NCI-H748 treated with DMSO at 0.1 percent for 48 hours (cell line): ENCODE measurements at regions not wholly inside any gene's neighbourhood (a gene's known extent, or its start where the extent isn't known, plus 50 kb on each side); places are given as distances from the start of the nearest gene placed in this dataset.
"Not testable (repeated sequence)": the region's sequence is repeated elsewhere in the genome, so short reads cannot be mapped to it uniquely, and the experiment has no call there.

Source experiments
- DNase-seq: peaks from one replicate; lab custom pipeline; 2025; lab: John Stamatoyannopoulos, UW

DNA sequence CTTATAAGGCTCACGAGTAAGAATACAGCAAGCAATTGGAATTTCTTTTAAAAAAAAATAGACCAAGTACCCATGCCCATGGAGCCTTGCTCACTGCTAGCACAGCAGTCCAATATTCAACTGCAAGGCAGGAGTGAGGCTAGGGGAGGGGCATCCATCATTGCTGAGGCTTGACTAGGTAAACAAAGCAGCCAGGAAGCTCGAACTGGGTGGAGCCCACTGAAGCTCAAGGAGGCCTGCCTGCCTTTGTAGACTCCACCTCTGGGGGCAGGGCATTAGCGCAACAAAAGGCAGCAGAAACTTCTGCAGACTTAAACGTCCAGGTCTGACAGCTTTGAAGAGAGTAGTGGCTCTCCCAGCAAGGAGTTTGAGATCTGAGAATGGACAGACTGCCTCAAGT, 84.0 kb upstream of the STEAP1 start:
- DNase-seq = not testable (repeated sequence)

DNA sequence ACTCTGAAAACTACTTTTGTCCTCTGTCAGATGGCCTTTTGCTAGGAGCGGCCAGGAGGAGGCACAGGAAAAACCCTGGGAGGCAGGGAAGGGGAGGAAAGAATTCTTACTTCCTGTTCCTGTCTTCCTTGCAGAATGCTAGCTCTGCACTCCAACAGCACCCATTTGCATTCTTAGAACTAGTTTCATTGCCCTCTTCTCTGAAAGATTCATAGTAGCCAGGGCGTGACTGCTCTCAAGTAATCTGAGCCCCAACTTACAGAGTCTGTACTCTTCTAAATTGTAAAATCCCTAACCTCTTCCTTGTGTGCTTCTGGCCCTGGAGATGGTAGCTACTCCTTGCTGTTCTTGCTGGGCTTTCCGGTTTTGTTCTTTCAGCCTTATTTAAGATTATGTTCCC, 75.3 kb upstream of the STEAP1 start:
- no peak for DNase-seq

DNA sequence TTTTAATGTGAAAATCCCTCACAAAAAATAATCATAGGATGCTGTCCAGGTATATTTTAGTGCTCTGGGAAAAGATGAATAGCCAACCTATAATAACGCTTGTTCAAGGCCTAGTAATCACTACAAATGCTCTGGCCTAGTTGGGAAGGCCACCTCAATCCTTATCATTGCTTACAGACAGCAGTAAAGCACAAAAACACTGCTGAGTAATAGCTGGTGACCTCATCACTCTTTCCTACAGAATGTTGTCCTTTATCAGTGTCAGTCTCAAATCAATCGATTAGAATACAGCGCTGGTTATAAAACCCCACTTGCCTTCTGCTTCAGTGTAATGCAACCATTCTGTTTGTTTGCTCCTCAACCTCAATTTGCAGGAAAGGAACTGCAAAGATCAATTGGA, 72.6 kb upstream of the STEAP1 start:
- no peak for DNase-seq

DNA sequence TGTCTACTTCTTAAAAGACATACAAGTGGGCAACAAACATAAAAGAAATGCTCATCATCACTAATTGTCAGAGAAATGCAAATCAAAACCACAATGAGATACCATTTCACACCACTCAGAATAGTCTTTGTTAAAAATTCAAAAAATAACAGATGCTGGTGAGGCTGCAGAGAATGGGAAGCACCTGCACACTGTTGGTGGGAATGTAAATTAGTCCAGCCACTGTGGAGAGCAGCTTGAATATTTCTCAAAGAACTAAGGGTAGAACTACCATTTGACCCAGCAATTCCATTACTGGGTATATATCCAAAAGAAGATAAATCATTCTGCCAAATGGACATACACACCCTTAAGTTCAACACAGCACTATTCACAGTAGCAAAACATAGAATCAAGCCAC, 61.8 kb upstream of the STEAP1 start:
- peak; percentile 96 for DNase-seq

DNA sequence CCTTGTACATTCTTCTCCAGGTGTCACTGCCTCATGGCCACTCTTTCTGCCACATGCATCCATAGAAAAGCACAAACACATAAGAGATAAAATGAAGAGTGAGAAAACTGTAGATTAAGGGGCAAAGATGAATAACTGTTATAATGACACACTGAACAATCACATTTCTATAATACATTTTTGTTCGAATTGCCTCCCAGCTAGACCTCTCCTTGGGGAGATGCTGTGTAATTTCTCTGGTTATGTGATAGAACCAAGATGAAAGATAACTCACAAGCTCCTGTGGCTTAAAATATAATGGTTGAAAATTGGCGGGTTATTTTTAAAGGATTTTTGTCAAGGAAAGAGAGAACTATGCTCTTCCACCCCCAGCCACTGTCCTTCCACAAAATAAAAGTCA, 60.2 kb upstream of the STEAP1 start:
- no peak for DNase-seq
